ENCODE measurements at regions not wholly inside any gene's neighbourhood (a gene's known extent, or its start where the extent isn't known, plus 50 kb on each side); places are given as distances from the start of the nearest gene placed in this dataset.

DNA sequence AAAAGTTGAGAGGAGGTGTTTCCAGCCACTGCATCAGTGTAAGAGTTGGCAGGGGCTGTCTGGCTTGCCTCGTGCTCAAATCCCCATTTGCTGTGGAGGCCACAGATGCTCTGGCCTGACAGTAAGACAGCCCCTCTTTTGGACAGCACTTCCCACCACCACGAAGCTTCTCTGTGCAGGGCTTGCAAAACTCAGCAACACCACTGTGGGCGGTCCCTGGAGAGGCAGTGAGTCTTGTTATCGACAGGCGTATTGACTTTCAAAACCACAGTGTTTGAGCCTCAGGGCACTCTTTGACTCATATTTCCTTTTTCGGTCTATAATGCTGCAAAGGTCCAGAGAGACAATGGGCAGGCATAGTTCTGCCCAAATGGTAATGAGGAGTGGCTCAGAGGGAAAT, 539.5 kb downstream of the EBF1 start:
- DNase-seq (ENCODE audit: low read depth), result no peak
- no peaks in the 10 kb centered on the region for H3K27me3 ChIP-seq (ENCODE audit: control insufficient read depth, insufficient read depth, low read length)
- H3K4me3 ChIP-seq (ENCODE audit: low read depth, low read length), result no peak overlapping the region
- no peaks in the 10 kb centered on the region for H3K36me3 ChIP-seq (ENCODE audit: control insufficient read depth, insufficient read depth, low read length)
- TF ChIP-seq, protein P1, sequence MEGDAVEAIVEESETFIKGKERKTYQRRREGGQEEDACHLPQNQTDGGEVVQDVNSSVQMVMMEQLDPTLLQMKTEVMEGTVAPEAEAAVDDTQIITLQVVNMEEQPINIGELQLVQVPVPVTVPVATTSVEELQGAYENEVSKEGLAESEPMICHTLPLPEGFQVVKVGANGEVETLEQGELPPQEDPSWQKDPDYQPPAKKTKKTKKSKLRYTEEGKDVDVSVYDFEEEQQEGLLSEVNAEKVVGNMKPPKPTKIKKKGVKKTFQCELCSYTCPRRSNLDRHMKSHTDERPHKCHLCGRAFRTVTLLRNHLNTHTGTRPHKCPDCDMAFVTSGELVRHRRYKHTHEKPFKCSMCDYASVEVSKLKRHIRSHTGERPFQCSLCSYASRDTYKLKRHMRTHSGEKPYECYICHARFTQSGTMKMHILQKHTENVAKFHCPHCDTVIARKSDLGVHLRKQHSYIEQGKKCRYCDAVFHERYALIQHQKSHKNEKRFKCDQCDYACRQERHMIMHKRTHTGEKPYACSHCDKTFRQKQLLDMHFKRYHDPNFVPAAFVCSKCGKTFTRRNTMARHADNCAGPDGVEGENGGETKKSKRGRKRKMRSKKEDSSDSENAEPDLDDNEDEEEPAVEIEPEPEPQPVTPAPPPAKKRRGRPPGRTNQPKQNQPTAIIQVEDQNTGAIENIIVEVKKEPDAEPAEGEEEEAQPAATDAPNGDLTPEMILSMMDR (IDR thresholded peaks at IDR 0.05; ENCODE audit: insufficient read depth, low read length, poor library complexity, severe bottlenecking), result no peak

DNA sequence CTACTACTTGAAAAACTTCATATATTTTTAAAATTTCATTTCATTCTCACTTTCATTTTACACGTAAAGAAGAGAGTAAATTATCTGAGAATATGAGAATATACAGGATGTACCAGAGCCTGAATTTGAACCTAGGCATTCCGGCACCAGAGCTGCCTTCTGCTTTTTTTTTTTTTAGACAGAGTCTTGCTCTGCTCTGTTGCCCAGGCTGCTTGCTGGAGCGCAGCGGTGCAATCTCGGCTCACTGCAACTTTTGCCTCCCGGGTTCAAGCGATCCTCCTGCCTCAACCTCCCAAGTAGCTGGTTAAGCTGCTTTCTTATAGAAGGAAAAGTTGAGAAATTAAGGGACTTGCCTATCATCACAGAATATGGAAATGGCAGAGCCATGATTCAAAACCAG, 540.1 kb downstream of the EBF1 start:
- H3K27me3 ChIP-seq (ENCODE audit: control insufficient read depth, insufficient read depth, low read length), result no peaks in the 10 kb centered on the region
- no peak overlapping the region for H3K4me3 ChIP-seq (ENCODE audit: low read depth, low read length)
- DNase-seq (ENCODE audit: low read depth), result no peak
- TF ChIP-seq, protein P1 (IDR thresholded peaks at IDR 0.05; ENCODE audit: insufficient read depth, low read length, poor library complexity, severe bottlenecking), result no peak
- no peaks in the 10 kb centered on the region for H3K36me3 ChIP-seq (ENCODE audit: control insufficient read depth, insufficient read depth, low read length)

DNA sequence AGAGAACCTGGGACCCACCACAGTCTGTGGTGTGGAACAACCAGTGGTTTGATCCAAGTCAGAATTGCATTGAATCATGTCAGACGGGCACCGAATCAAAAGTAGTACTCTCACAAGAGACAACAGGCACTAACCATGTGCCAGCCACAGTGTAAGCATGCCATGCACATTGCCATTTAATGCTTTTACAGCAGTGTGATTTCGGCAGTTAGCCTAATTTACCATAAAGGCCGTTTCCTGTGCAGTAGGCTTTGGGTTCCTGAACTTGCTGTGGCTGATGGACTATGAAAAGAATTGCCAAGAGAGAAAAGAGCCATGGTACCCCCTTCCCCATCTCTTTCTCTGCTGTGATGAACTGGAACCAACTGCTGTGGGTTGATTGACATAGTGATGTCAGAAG, 540.6 kb downstream of the EBF1 start:
- TF ChIP-seq, protein P1 (IDR thresholded peaks at IDR 0.05; ENCODE audit: insufficient read depth, low read length, poor library complexity, severe bottlenecking), result no peak
- no peaks in the 10 kb centered on the region for H3K36me3 ChIP-seq (ENCODE audit: control insufficient read depth, insufficient read depth, low read length)
- no peaks in the 10 kb centered on the region for H3K27me3 ChIP-seq (ENCODE audit: control insufficient read depth, insufficient read depth, low read length)
- no peak for DNase-seq (ENCODE audit: low read depth)
- H3K4me3 ChIP-seq (ENCODE audit: low read depth, low read length), result no peak overlapping the region

DNA sequence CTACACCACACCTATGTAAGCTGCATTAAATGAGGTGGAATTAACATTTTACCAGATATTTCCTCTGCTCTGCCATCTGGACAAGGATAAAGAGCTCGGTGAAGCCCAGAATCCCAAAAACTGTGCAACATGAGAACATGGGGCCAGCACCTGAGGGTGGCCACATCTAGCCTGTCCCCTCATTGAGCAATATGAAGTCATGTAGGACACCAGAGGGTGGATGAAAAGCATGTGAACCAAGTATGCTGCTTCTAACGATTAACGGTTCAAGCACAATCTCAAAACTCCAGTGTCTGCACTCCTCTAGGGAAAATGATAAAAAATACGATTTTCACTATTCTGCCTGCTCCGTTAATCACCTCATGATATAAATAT, 545.8 kb downstream of the EBF1 start:
- TF ChIP-seq, protein P1 (IDR thresholded peaks at IDR 0.05; ENCODE audit: insufficient read depth, low read length, poor library complexity, severe bottlenecking), result no peak
- Histone ChIP-seq H3K27me3 (ENCODE audit: control insufficient read depth, insufficient read depth, low read length) (no peaks in the 10 kb centered on the region), H3K36me3 (ENCODE audit: control insufficient read depth, insufficient read depth, low read length) (no peaks in the 10 kb centered on the region), H3K4me3 (ENCODE audit: low read depth, low read length) (no peak overlapping the region)
- DNase-seq (ENCODE audit: low read depth), result no peak

DNA sequence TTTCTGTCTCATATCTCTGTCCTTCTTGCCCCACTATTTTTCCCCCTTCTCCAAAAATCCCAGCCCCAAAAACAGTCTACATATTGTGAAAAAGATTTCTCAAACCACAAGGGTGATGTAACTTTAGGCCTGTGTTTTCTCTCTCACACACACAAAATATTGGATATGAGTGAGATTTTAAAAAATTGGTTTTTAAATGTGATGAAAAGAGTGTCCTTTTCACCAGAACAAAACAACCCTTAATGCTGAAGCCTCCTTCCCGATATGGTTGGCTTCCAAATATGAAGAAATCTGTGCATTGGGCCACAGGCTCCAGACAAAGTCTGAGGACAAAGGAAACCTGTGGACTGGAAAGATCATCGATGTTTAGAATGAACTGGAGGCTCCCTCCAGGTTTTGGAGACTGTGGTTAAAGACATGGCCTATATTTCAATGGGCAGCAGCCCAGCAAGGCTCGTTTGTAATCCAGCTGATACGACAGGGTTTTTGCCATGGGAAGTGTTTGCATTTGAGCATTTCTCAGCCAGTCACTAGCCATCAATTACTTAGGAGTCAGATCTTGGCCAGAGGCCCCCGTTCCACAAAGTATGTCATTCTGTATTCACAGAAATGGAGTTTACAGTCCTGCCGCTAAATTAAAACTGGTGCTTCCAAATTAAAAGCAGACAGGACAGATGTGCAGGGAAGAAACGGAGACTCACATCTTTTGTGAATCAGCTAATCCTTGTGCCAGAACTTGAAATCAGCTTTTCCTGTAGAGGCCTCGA, 546.3 kb downstream of the EBF1 start:
- Histone ChIP-seq H3K36me3 (ENCODE audit: control insufficient read depth, insufficient read depth, low read length) (no peaks in the 10 kb centered on the region), H3K27me3 (ENCODE audit: control insufficient read depth, insufficient read depth, low read length) (no peaks in the 10 kb centered on the region), H3K4me3 (ENCODE audit: low read depth, low read length) (no peak overlapping the region)
- TF ChIP-seq, protein P1 (IDR thresholded peaks at IDR 0.05; ENCODE audit: insufficient read depth, low read length, poor library complexity, severe bottlenecking), result no peak
- DNase-seq (ENCODE audit: low read depth), result no peak

DNA sequence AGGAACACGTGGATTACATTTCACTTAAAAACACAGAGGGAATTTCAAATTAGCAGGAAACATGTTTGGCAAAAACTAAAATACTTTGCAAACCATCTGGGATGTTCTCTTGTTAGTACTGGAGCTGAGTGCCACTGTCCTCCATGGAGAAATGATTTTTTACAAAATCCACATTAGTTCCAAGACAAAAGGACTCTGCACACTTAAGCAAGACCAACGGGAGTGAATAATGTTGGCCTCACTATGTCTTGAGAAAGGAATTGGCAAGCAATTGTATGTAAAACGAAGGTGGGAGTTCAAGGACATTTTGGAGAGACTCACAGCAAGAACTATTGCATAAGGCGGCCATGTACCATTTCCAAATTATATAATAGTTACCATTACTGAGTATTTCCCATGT, 547.5 kb downstream of the EBF1 start:
- no peaks in the 10 kb centered on the region for H3K27me3 ChIP-seq (ENCODE audit: control insufficient read depth, insufficient read depth, low read length)
- DNase-seq (ENCODE audit: low read depth), result no peak
- H3K4me3 ChIP-seq (ENCODE audit: low read depth, low read length), result no peak overlapping the region
- TF ChIP-seq, protein P1 (IDR thresholded peaks at IDR 0.05; ENCODE audit: insufficient read depth, low read length, poor library complexity, severe bottlenecking), result no peak
- H3K36me3 ChIP-seq (ENCODE audit: control insufficient read depth, insufficient read depth, low read length), result no peaks in the 10 kb centered on the region
